IMR-90 (cell line): ENCODE measurements at regions not wholly inside any gene's neighbourhood (a gene's known extent, or its start where the extent isn't known, plus 50 kb on each side); places are given as distances from the start of the nearest gene placed in this dataset.

Experiments used
- ATAC-seq: fragments of 200-7000 bp; cut with Tn5 transposase; 2 replicates; pipeline ENCODE4 v1.9.1; 2020; ENCODE audit warnings: low read depth, mild to moderate bottlenecking, moderate library complexity
- BruUV-seq: library from RNA; stranded (reverse); fragments of 400-500 nt; replicated peaks from 2 replicates; lab custom pipeline; 2021; lab: Mats Ljungman, UMichigan
- CTCF ChIA-PET: fragments of 300-600 bp; formaldehyde crosslinking; extraction: SDS; loops from one replicate; lab custom pipeline; 2021; ENCODE audit warnings: antibody characterized with exemption; lab: Yijun Ruan, JAX
- POLR2A ChIA-PET: fragments of 300-600 bp; sonication (Branson Sonifier 250); formaldehyde crosslinking; loops from one replicate; lab custom pipeline; 2022; ENCODE audit warnings: antibody characterized with exemption; ENCODE audit not compliant: unreplicated experiment; lab: Charles Lee
- DNase-seq: peaks from one replicate; pipeline ENCODE4 v3.0.0; 2013
- H2AFZ ChIP-seq: replicated peaks from 2 replicates; pipeline ENCODE3; 2013; ENCODE audit warnings: low read length, mild to moderate bottlenecking; ENCODE audit not compliant: poor library complexity
- H2AK5ac ChIP-seq: 2 replicates; pipeline ENCODE4 v1.6.1; 2013; ENCODE audit warnings: low read depth, low read length, inconsistent platforms
- H2AK9ac ChIP-seq: replicated peaks from 2 replicates; pipeline ENCODE3; 2013; ENCODE audit warnings: mild to moderate bottlenecking, low read depth, low read length, moderate library complexity; ENCODE audit not compliant: poor library complexity
- H2BK120ac ChIP-seq: 2 replicates; pipeline ENCODE4 v1.6.1; 2013; ENCODE audit warnings: low read depth, low read length, inconsistent platforms
- H2BK15ac ChIP-seq: 3 replicates; pipeline ENCODE4 v1.6.1; 2013; ENCODE audit warnings: low read depth, low read length, inconsistent platforms
- H2BK20ac ChIP-seq: 2 replicates; pipeline ENCODE4 v1.6.1; 2013; ENCODE audit warnings: low read depth, mild to moderate bottlenecking, inconsistent platforms, low read length, moderate library complexity
- H2BK5ac ChIP-seq: 2 replicates; pipeline ENCODE4 v1.6.1; 2013; ENCODE audit warnings: mild to moderate bottlenecking, low read depth, low read length, inconsistent platforms; ENCODE audit not compliant: poor library complexity, severe bottlenecking
- H3K14ac ChIP-seq: replicated peaks from 2 replicates; pipeline ENCODE4 v1.6.1; 2013; ENCODE audit warnings: low read depth, low read length, inconsistent platforms
- H3K18ac ChIP-seq: 2 replicates; pipeline ENCODE4 v1.6.1; 2013; ENCODE audit warnings: low read depth, low read length, control low read depth
- H3K23ac ChIP-seq: 2 replicates; pipeline ENCODE4 v1.6.1; 2013; ENCODE audit warnings: low read depth, low read length, inconsistent platforms
- H3K27ac ChIP-seq: 2 replicates; pipeline ENCODE4 v1.5.1; 2013; ENCODE audit warnings: mild to moderate bottlenecking, control low read depth, low read length; ENCODE audit not compliant: insufficient read depth
- H3K27me3 ChIP-seq: 2 replicates; pipeline ENCODE4 v1.6.1; 2013; ENCODE audit warnings: low read length; ENCODE audit not compliant: control insufficient read depth, insufficient read depth
- H3K36me3 ChIP-seq: 2 replicates; pipeline ENCODE4 v1.6.1; 2013; ENCODE audit warnings: low read length, mixed read lengths; ENCODE audit not compliant: control insufficient read depth, insufficient read depth
- H3K4ac ChIP-seq: 2 replicates; pipeline ENCODE4 v1.6.1; 2013; ENCODE audit warnings: low read depth, low read length, inconsistent platforms
- H3K4me1 ChIP-seq: 2 replicates; pipeline ENCODE4 v1.6.1; 2013; ENCODE audit warnings: low read length, mixed read lengths; ENCODE audit not compliant: control insufficient read depth, insufficient read depth
- H3K4me2 ChIP-seq: 2 replicates; pipeline ENCODE4 v1.6.1; 2013; ENCODE audit warnings: low read depth, mild to moderate bottlenecking, control low read depth, low read length, moderate library complexity
- H3K4me3 ChIP-seq: 2 replicates; pipeline ENCODE4 v1.5.1; 2013; ENCODE audit warnings: low read depth, mild to moderate bottlenecking, control low read depth, low read length, moderate library complexity; ENCODE audit not compliant: insufficient read depth
- H3K56ac ChIP-seq: 2 replicates; pipeline ENCODE4 v1.6.1; 2013; ENCODE audit warnings: low read length, inconsistent platforms; ENCODE audit not compliant: insufficient read depth; ENCODE audit errors: extremely low read depth
- H3K79me1 ChIP-seq, 2 experiments: 2 replicates each; pipeline ENCODE4 v1.6.1; 2013; ENCODE audit warnings: low read length in 2 of 2, inconsistent platforms in 1 of 2, low read depth in 1 of 2
- H3K9ac ChIP-seq: 2 replicates; pipeline ENCODE4 v1.6.1; 2013; ENCODE audit warnings: low read depth, low read length, control low read depth
- H3K9me1 ChIP-seq: 2 replicates; pipeline ENCODE4 v1.6.1; 2013; ENCODE audit warnings: low read length, inconsistent platforms; ENCODE audit not compliant: insufficient read depth
- H3K9me3 ChIP-seq: 2 replicates; pipeline ENCODE4 v1.6.1; 2013; ENCODE audit warnings: low read length; ENCODE audit not compliant: control insufficient read depth, insufficient read depth
- H4K20me1 ChIP-seq: 2 replicates; pipeline ENCODE4 v1.6.1; 2013; ENCODE audit warnings: low read length, inconsistent platforms; ENCODE audit not compliant: insufficient read depth
- H4K5ac ChIP-seq: 2 replicates; pipeline ENCODE4 v1.6.1; 2013; ENCODE audit warnings: mild to moderate bottlenecking, low read depth, low read length, control low read depth
- H4K8ac ChIP-seq, 2 experiments: 2 replicates each; pipeline ENCODE4 v1.6.1; 2013; ENCODE audit warnings: low read depth in 2 of 2, low read length in 2 of 2, control low read depth in 1 of 2, inconsistent platforms in 1 of 2
- H4K91ac ChIP-seq: 2 replicates; pipeline ENCODE4 v1.6.1; 2013; ENCODE audit warnings: low read depth, low read length, inconsistent platforms; ENCODE audit not compliant: insufficient read depth
- MAFK ChIP-seq: IDR thresholded peaks from 2 replicates; pipeline ENCODE4 v1.6.1; 2012; ENCODE audit warnings: low read depth, low read length, improper control_type of control experiment
- WGBS, 2 experiments: methylation state at CpG; one replicate each; pipeline versions ENCODE4 v1.1.5 to v1.1.7; 2013; ENCODE audit warnings: missing lambda C conversion rate in 2 of 2; ENCODE audit not compliant: insufficient read length in 1 of 2; ENCODE audit errors: extremely low coverage in 2 of 2; 5-methylcytosine and 5-hydroxymethylcytosine counted together
- dilution Hi-C: fragments of 300-500 bp; cut with HindIII; formaldehyde crosslinking; loops from one replicate; pipeline ENCODE4 v1.14.3; 2018; ENCODE audit warnings: low sequenced_read_pairs; ENCODE audit not compliant: unreplicated experiment
- in situ Hi-C: fragments of 300-500 bp; cut with MboI; formaldehyde crosslinking; loops from 3 replicates; pipeline ENCODE4 v1.14.3; 2019; ENCODE audit warnings: low sequenced_read_pairs, inconsistent platforms, mixed read lengths
- intact Hi-C: fragments of 100-400 bp; cut with micrococcal nuclease; formaldehyde crosslinking; loops from 2 replicates; pipeline ENCODE4 v1.10.0; 2022
- TF ChIP-seq, protein P1 (sequence below): conservative IDR thresholded peaks from 2 replicates; pipeline ENCODE4 v1.5.1; 2012; ENCODE audit warnings: mild to moderate bottlenecking, low read depth, low read length, improper control_type of control experiment

DNA sequence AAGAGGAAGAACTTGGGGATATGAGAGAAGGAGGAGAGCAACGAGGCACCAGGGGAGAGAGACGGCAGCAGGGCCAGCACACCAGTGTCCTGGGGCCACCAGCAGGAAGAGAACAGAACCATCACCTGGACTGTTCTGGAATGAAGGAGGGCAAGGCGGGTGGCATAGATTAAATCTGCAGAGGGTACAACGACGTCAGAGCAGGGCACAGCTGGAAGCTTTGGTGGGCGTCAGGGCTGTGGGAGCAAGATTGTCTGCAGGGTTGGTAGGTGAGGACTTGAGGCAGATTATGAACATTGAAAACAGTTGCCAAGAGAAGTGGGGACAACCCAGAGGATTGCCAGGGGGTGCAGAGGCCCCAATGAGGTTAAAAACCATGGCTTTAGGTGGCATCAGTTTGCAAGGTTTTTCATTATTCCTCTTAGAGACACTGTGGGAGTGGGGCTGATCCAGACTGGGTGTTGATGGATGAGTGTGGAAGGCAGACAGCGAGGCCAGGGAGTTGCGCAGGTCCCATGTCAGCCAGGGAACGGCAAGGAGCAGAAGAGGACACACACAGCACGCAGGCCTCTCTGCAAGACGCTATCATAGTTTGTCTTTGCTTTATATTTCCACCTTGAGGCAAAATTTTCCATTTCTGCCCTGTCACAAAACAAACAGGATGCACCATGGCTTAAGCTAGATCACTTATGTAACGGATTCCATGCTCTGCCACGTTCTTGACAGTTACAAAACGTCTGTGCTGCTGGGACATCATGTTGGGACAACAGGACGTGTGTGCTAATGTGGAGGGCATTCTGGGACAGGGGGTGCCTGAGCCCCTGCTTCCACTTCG lies 52.5 kb upstream of the LEP start:
- no peak overlapping the region for H4K8ac ChIP-seq

More for the DNA sequence above, 52.5 kb upstream of the LEP start:
- Histone ChIP-seq H3K9me1 (peaks cover 2% of the 10 kb centered on the region; the same call in 1 of the 2 replicates), H2BK15ac (no peak overlapping the region), H3K9me3 (no peaks in the 10 kb centered on the region), H2BK120ac (no peak overlapping the region), H3K23ac (no peak overlapping the region), H4K5ac (no peak overlapping the region), H2AK9ac (no peak overlapping the region), H3K79me1 (no peaks in the 10 kb centered on the region), H3K9ac (no peak overlapping the region), H4K91ac (no peak overlapping the region), H3K36me3 (no peaks in the 10 kb centered on the region), H2AK5ac (no peak overlapping the region), H3K14ac (no peak overlapping the region), H3K4me2 (no peak overlapping the region), H3K27me3 (peaks cover 65% of the 10 kb centered on the region), H3K18ac (no peak overlapping the region), H3K56ac (no peak overlapping the region), H2BK5ac (no peak overlapping the region), H3K27ac (no peak overlapping the region), H2BK20ac (no peak overlapping the region), H2AFZ (no peak overlapping the region), H3K4ac (no peak overlapping the region), H3K4me1 (no peaks in the 10 kb centered on the region), H4K20me1 (no peaks in the 10 kb centered on the region), H3K4me3 (no peak overlapping the region)
- dilution Hi-C loops (no loop called here), intact Hi-C loops (no loop called here), in situ Hi-C loops (no loop called here)
- BruUV-seq = no TSS peak
- ChIA-PET POLR2A (no interaction called here), CTCF (no interaction called here)
- 24% methylated on average over 4 of the region's 16 CpGs; no CpG with 5 or more reads in 1 of the 2 experiments for WGBS, 2 experiments
- DNase-seq (no peak), ATAC-seq (no peak)
- TF ChIP-seq, protein P1, sequence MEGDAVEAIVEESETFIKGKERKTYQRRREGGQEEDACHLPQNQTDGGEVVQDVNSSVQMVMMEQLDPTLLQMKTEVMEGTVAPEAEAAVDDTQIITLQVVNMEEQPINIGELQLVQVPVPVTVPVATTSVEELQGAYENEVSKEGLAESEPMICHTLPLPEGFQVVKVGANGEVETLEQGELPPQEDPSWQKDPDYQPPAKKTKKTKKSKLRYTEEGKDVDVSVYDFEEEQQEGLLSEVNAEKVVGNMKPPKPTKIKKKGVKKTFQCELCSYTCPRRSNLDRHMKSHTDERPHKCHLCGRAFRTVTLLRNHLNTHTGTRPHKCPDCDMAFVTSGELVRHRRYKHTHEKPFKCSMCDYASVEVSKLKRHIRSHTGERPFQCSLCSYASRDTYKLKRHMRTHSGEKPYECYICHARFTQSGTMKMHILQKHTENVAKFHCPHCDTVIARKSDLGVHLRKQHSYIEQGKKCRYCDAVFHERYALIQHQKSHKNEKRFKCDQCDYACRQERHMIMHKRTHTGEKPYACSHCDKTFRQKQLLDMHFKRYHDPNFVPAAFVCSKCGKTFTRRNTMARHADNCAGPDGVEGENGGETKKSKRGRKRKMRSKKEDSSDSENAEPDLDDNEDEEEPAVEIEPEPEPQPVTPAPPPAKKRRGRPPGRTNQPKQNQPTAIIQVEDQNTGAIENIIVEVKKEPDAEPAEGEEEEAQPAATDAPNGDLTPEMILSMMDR = no peak
- no peak for TF ChIP-seq MAFK
